HepG2 (cell line): ENCODE measurements at regions not wholly inside any gene's neighbourhood (a gene's known extent, or its start where the extent isn't known, plus 50 kb on each side); places are given as distances from the start of the nearest gene placed in this dataset.

Experiments used
- ATAC-seq: fragments of 200-7000 bp; cut with Tn5 transposase; 3 replicates; pipeline ENCODE4 v1.9.1; 2020; ENCODE audit warnings: mild to moderate bottlenecking, moderate library complexity
- BruUV-seq: library from RNA; stranded (reverse); fragments of 400-500 nt; replicated peaks from 2 replicates; lab custom pipeline; 2021; lab: Mats Ljungman, UMichigan
- CTCF ChIA-PET: fragments of 300-600 bp; formaldehyde crosslinking; extraction: SDS; loops from one replicate; lab custom pipeline; 2021; ENCODE audit warnings: low total read pairs, inconsistent platforms, low intra/inter-chr PET ratio; lab: Yijun Ruan, JAX
- POLR2A ChIA-PET: fragments of 350-600 bp; sonication (Branson Sonifier 250); formaldehyde crosslinking; loops from one replicate; lab custom pipeline; 2020; ENCODE audit warnings: antibody characterized with exemption, inconsistent platforms; lab: Yijun Ruan, JAX
- DNase-seq: peaks from one replicate; pipeline ENCODE4 v3.0.0-alpha.2; 2015; ENCODE audit warnings: low spot score
- FAIRE-seq: peaks from 3 replicates; lab custom pipeline; 2011; peaks lifted over from hg19 to GRCh38; lab: Jason Lieb, UNC
- H2AFZ ChIP-seq: one replicate; pipeline ENCODE4 v1.6.1; 2011; ENCODE audit warnings: low read length, inconsistent platforms
- H3K27ac ChIP-seq: fragments of 300-600 bp; 3 replicates; pipeline ENCODE4 v1.8.0; 2011; ENCODE audit warnings: mixed run types, mild to moderate bottlenecking, mixed read lengths, low read length, inconsistent platforms; ENCODE audit not compliant: insufficient read depth; ENCODE audit errors: extremely low read length
- H3K27me3 ChIP-seq, 2 experiments: fragments of 200-600 bp in 1 of 2; 2 replicates in 1 of 2; 3 replicates in 1 of 2; pipeline versions ENCODE4 v1.6.0 to v1.8.0; 2011; ENCODE audit warnings: low read length in 2 of 2, mild to moderate bottlenecking in 2 of 2, moderate library complexity in 2 of 2, inconsistent platforms in 1 of 2; ENCODE audit not compliant: insufficient read depth in 2 of 2, control insufficient read depth in 1 of 2
- H3K36me3 ChIP-seq, 2 experiments: fragments of 200-600 bp in 1 of 2; replicated peaks in 1 of 2; 2 replicates in 1 of 2; 3 replicates in 1 of 2; pipeline versions ENCODE4 v1.5.1 to v1.8.0; 2011; ENCODE audit warnings: low read length in 2 of 2, inconsistent platforms in 1 of 2; ENCODE audit not compliant: insufficient read depth in 2 of 2, control insufficient read depth in 1 of 2
- H3K4me1 ChIP-seq: 2 replicates; pipeline ENCODE4 v1.5.1; 2012; ENCODE audit warnings: low read length, inconsistent platforms; ENCODE audit not compliant: insufficient read depth
- H3K4me2 ChIP-seq: 2 replicates; pipeline ENCODE4 v1.6.0; 2011; ENCODE audit warnings: low read depth, low read length, inconsistent platforms
- H3K4me3 ChIP-seq, 3 experiments: fragments of 200-600 bp in 1 of 3; sonication (generic), shearing (Covaris generic) in 1 of 3; replicated peaks in 1 of 3; 2 replicates each; pipeline ENCODE4 v1.5.1; 2011 to 2016; ENCODE audit warnings: low read length in 3 of 3, inconsistent platforms in 2 of 3, low read depth in 2 of 3, mild to moderate bottlenecking in 2 of 3, control low read depth in 1 of 3, mixed read lengths in 1 of 3; ENCODE audit not compliant: insufficient read depth in 1 of 3
- H3K79me2 ChIP-seq: one replicate; pipeline ENCODE4 v1.6.1; 2011; ENCODE audit warnings: low read length, inconsistent platforms; ENCODE audit not compliant: insufficient read depth
- H3K9ac ChIP-seq: 2 replicates; pipeline ENCODE4 v1.6.0; 2011; ENCODE audit warnings: mild to moderate bottlenecking, low read depth, low read length, inconsistent platforms; ENCODE audit not compliant: insufficient read depth
- H3K9me3 ChIP-seq: 2 replicates; pipeline ENCODE4 v1.5.1; 2012; ENCODE audit warnings: mild to moderate bottlenecking, low read length
- H4K20me1 ChIP-seq: 2 replicates; pipeline ENCODE4 v1.6.0; 2011; ENCODE audit warnings: inconsistent platforms, mild to moderate bottlenecking, low read length, moderate library complexity; ENCODE audit not compliant: insufficient read depth
- BCL3 ChIP-seq: sonication (generic); formaldehyde crosslinking; IDR thresholded peaks from 2 replicates; pipeline ENCODE4 v1.5.1; 2020; ENCODE audit warnings: mild to moderate bottlenecking, missing genetic modification reagents, moderate library complexity
- GRHL1 ChIP-seq: sonication (generic); formaldehyde crosslinking; conservative IDR thresholded peaks from 2 replicates; pipeline ENCODE4 v1.8.0; 2022; ENCODE audit warnings: missing genetic modification reagents
- HHEX ChIP-seq: IDR thresholded peaks from 2 replicates; pipeline ENCODE4 v1.6.1; 2016; ENCODE audit warnings: control low read depth
- KDM6A ChIP-seq: IDR thresholded peaks from 2 replicates; pipeline ENCODE4 v1.6.1; 2016; ENCODE audit warnings: low read depth
- MAFF ChIP-seq: IDR thresholded peaks from 2 replicates; pipeline ENCODE4 v1.6.1; 2011; ENCODE audit warnings: low read depth, low read length, improper control_type of control experiment
- NAIF1 ChIP-seq: sonication (generic); formaldehyde crosslinking; IDR thresholded peaks from 2 replicates; pipeline ENCODE4 v1.5.0; 2020; ENCODE audit warnings: mild to moderate bottlenecking, missing genetic modification reagents, borderline replicate concordance
- ZBTB39 ChIP-seq: sonication (generic); formaldehyde crosslinking; IDR thresholded peaks from 2 replicates; pipeline ENCODE4 v1.5.0; 2020; ENCODE audit warnings: missing genetic modification reagents
- ZNF574 ChIP-seq: sonication (generic); formaldehyde crosslinking; IDR thresholded peaks from 2 replicates; pipeline ENCODE4 v1.4.0; 2020; ENCODE audit warnings: missing genetic modification reagents
- ZNF644 ChIP-seq: IDR thresholded peaks from 2 replicates; pipeline ENCODE4 v1.6.1; 2016; ENCODE audit warnings: low read depth
- ZNF720 ChIP-seq: sonication (generic); formaldehyde crosslinking; IDR thresholded peaks from 2 replicates; pipeline ENCODE4 v1.4.0; 2020; ENCODE audit warnings: missing genetic modification reagents
- ZNF776 ChIP-seq: sonication (generic); formaldehyde crosslinking; IDR thresholded peaks from 2 replicates; pipeline ENCODE4 v1.4.0; 2020; ENCODE audit warnings: mild to moderate bottlenecking, missing genetic modification reagents
- whole genome bisulfite sequencing: methylation state at CpG from one replicate; pipeline ENCODE4 v1.1.6; 2017; ENCODE audit warnings: low lambda C conversion rate; 5-methylcytosine and 5-hydroxymethylcytosine counted together
- in situ Hi-C: cut with HindIII; loops from 2 replicates; pipeline ENCODE4 v1.10.0; 2017; ENCODE audit warnings: low pct_unique_long_range_greater_than_20kb; ENCODE audit not compliant: extremely low pct_ligation_motif_present
- intact Hi-C: fragments of 100-400 bp; cut with micrococcal nuclease; formaldehyde crosslinking; loops from one replicate; pipeline ENCODE4 v1.10.0; 2022; ENCODE audit not compliant: unreplicated experiment

GRCh38 chr9:106755736-106756135 lies 107.2 kb upstream of the ZNF462 start (continued):
- TF ChIP-seq GRHL1 (CRISPR knock-in tag) (no peak), BCL3 (CRISPR knock-in tag) (no peak), ZNF776 (CRISPR knock-in tag) (no peak), NAIF1 (no peak), KDM6A (CRISPR knock-in tag) (no peak), ZNF574 (CRISPR knock-in tag) (no peak), ZNF644 (CRISPR knock-in tag) (no peak), MAFF (no peak), HHEX (no peak)

- H3K4me2 ChIP-seq, result no peak overlapping the region
- FAIRE-seq (no peak), ATAC-seq (no peak), DNase-seq (no peak)
- no TSS peak for BruUV-seq
- WGBS, result 0% methylated on average over 2 of the region's 2 CpGs
- H3K9me3 ChIP-seq, result no peaks in the 10 kb centered on the region
- H2AFZ ChIP-seq, result no peak overlapping the region
- CTCF ChIA-PET, result no interaction called here
- no peaks in the 10 kb centered on the region for H3K27me3 ChIP-seq
- no peaks in the 10 kb centered on the region for H3K79me2 ChIP-seq
- in situ Hi-C loops, result no loop called here
- H3K9ac ChIP-seq, result no peak overlapping the region
- no peaks in the 10 kb centered on the region for H3K4me1 ChIP-seq
- TF ChIP-seq ZBTB39 (CRISPR knock-in tag) (no peak), ZNF720 (no peak)
- TF ChIP-seq, all 625 proteins: peak for 0
- Histone ChIP-seq H3K27ac (no peak overlapping the region), H4K20me1 (no peaks in the 10 kb centered on the region), H3K36me3 (no peaks in the 10 kb centered on the region), H3K4me3 (no peak overlapping the region)
- intact Hi-C loops, result no loop called here
- POLR2A ChIA-PET, result no interaction called here
Measured at GRCh38 chr9:106757514-106757913, 105.5 kb upstream of the ZNF462 start.
